ENCODE measurements at regions not wholly inside any gene's neighbourhood (a gene's known extent, or its start where the extent isn't known, plus 50 kb on each side); places are given as distances from the start of the nearest gene placed in this dataset.

- TF ChIP-seq ZNF462 (CRISPR knock-in tag; IDR thresholded peaks at IDR 0.05) (no peak), POLR2AphosphoS5 (IDR thresholded peaks at IDR 0.05; ENCODE audit: low read depth) (no peak), ZNF331 (CRISPR knock-in tag; IDR thresholded peaks at IDR 0.05; ENCODE audit: low read depth) (no peak)
These were observed 104.8 kb upstream of the ATG10 start (continued) for GRCh38 chr5:81866994-81867393.

DNA sequence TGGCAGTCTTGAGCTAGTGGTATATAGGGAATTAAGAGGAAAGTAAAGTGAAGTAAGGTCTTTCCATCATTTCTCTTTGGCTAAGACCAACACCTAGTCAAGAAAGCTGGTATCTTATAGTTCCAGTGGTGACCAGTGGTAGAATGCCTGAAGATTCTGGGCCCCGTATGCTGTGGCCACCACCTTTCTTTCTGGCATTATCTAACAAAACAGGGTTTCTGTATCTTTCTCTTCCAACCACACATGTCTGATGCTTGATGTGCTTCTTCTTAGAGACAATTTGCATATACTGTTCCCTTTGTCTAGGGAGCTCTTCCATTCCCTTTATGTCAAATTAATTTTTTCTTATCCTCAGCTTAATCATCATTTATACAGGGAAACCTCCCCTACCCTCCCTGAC is 109.9 kb upstream of the SSBP2 start:
- Histone ChIP-seq H3K27ac (ENCODE audit: low read depth) (no peak overlapping the region), H4K20me1 (replicated peaks; ENCODE audit: insufficient read depth) (no peaks in the 10 kb centered on the region), H3K4me3 (no peak overlapping the region), H3K36me3 (ENCODE audit: insufficient read depth) (no peaks in the 10 kb centered on the region), H3K79me2 (replicated peaks; ENCODE audit: insufficient read depth) (no peaks in the 10 kb centered on the region), H3K4me1 (ENCODE audit: insufficient read depth) (peaks cover 28% of the 10 kb centered on the region), H3K4me2 (no peak overlapping the region), H3K9me2 (ENCODE audit: insufficient read depth) (no peaks in the 10 kb centered on the region; the same call in 1 of the 2 replicates), H3K27me3 (ENCODE audit: insufficient read depth) (no peaks in the 10 kb centered on the region), H3F3A (replicated peaks; ENCODE audit: low read depth) (no peaks in the 10 kb centered on the region), H2AFZ (no peak overlapping the region; the same call in 1 of the 2 replicates)
- Mint-ChIP-seq H3K4me1 (peaks cover 41% of the 10 kb centered on the region), H3K27ac (no peak overlapping the region), H3K27me3 (ENCODE audit: insufficient read depth, low read depth, poor library complexity) (no peaks in the 10 kb centered on the region), H3K9me3 (no peaks in the 10 kb centered on the region), H3K4me3 (no peak overlapping the region), H3K36me3 (ENCODE audit: low read depth) (no peaks in the 10 kb centered on the region)
- DNase-seq (ENCODE audit: low spot score) (no peak), ATAC-seq (no peak)
- TF ChIP-seq ZNF331 (CRISPR knock-in tag; IDR thresholded peaks at IDR 0.05; ENCODE audit: low read depth) (no peak), ZNF114 (CRISPR knock-in tag; IDR thresholded peaks at IDR 0.05) (no peak), EZH2phosphoT487 (IDR thresholded peaks at IDR 0.05; ENCODE audit: unreplicated experiment) (no peak), EZH2 (IDR thresholded peaks at IDR 0.05; ENCODE audit: low read depth, unreplicated experiment) (no peak), CREB1 (CRISPR knock-in tag; IDR thresholded peaks at IDR 0.05; ENCODE audit: low read depth) (no peak), STAT1 (IDR thresholded peaks at IDR 0.05; ENCODE audit: unreplicated experiment) (no peak), POLR2AphosphoS5 (IDR thresholded peaks at IDR 0.05; ENCODE audit: low read depth) (no peak), JUNB (IDR thresholded peaks at IDR 0.05; ENCODE audit: unreplicated experiment) (no peak), NANOG (IDR thresholded peaks at IDR 0.05; ENCODE audit: borderline replicate concordance) (no peak)
- TF ChIP-seq, protein P1, sequence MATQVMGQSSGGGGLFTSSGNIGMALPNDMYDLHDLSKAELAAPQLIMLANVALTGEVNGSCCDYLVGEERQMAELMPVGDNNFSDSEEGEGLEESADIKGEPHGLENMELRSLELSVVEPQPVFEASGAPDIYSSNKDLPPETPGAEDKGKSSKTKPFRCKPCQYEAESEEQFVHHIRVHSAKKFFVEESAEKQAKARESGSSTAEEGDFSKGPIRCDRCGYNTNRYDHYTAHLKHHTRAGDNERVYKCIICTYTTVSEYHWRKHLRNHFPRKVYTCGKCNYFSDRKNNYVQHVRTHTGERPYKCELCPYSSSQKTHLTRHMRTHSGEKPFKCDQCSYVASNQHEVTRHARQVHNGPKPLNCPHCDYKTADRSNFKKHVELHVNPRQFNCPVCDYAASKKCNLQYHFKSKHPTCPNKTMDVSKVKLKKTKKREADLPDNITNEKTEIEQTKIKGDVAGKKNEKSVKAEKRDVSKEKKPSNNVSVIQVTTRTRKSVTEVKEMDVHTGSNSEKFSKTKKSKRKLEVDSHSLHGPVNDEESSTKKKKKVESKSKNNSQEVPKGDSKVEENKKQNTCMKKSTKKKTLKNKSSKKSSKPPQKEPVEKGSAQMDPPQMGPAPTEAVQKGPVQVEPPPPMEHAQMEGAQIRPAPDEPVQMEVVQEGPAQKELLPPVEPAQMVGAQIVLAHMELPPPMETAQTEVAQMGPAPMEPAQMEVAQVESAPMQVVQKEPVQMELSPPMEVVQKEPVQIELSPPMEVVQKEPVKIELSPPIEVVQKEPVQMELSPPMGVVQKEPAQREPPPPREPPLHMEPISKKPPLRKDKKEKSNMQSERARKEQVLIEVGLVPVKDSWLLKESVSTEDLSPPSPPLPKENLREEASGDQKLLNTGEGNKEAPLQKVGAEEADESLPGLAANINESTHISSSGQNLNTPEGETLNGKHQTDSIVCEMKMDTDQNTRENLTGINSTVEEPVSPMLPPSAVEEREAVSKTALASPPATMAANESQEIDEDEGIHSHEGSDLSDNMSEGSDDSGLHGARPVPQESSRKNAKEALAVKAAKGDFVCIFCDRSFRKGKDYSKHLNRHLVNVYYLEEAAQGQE (IDR thresholded peaks at IDR 0.05; ENCODE audit: unreplicated experiment) = no peak
- TF ChIP-seq, protein P2, sequence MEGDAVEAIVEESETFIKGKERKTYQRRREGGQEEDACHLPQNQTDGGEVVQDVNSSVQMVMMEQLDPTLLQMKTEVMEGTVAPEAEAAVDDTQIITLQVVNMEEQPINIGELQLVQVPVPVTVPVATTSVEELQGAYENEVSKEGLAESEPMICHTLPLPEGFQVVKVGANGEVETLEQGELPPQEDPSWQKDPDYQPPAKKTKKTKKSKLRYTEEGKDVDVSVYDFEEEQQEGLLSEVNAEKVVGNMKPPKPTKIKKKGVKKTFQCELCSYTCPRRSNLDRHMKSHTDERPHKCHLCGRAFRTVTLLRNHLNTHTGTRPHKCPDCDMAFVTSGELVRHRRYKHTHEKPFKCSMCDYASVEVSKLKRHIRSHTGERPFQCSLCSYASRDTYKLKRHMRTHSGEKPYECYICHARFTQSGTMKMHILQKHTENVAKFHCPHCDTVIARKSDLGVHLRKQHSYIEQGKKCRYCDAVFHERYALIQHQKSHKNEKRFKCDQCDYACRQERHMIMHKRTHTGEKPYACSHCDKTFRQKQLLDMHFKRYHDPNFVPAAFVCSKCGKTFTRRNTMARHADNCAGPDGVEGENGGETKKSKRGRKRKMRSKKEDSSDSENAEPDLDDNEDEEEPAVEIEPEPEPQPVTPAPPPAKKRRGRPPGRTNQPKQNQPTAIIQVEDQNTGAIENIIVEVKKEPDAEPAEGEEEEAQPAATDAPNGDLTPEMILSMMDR (conservative IDR thresholded peaks at IDR 0.05; ENCODE audit: low read depth in 2 of 2) = no peak

Measured in GM23338 (cell line).